T-helper 1 cell treated with Interleukin-12 subunit alpha and Interleukin-12 subunit beta and Interleukin-4 antibody, amounts not matched to agents 30 ng/mL and 1 ng/mL, for 36 hours (primary cell): ENCODE measurements at regions not wholly inside any gene's neighbourhood (a gene's known extent, or its start where the extent isn't known, plus 50 kb on each side); places are given as distances from the start of the nearest gene placed in this dataset.

ENCODE experiments used
- intact Hi-C: fragments of 100-400 bp; cut with micrococcal nuclease; formaldehyde crosslinking; loops from one replicate; pipeline ENCODE4 v1.15.1; 2024

GRCh38 chr4:125682730-125683129, 368.0 kb downstream of the FAT4 start:
- intact Hi-C loops = no loop called here

GRCh38 chr4:125688841-125689240, 374.1 kb downstream of the FAT4 start:
- intact Hi-C loops = no loop called here

- intact Hi-C loops = no loop called here
Observed at GRCh38 chr4:125689805-125690204, 375.1 kb downstream of the FAT4 start.

GRCh38 chr4:125693228-125693627, 378.5 kb downstream of the FAT4 start:
- intact Hi-C loops = no loop called here

- intact Hi-C loops = no loop called here
Observed at GRCh38 chr4:125702406-125702805, 387.7 kb downstream of the FAT4 start.

- intact Hi-C loops = no loop called here
Observed at GRCh38 chr4:125703443-125703842, 388.7 kb downstream of the FAT4 start.

GRCh38 chr4:125704726-125705125, 390.0 kb downstream of the FAT4 start:
- intact Hi-C loops = no loop called here

- intact Hi-C loops = no loop called here
Observed at GRCh38 chr4:125705681-125706080, 390.9 kb downstream of the FAT4 start.

- intact Hi-C loops = no loop called here
Observed at GRCh38 chr4:125707397-125707796, 392.6 kb downstream of the FAT4 start.

GRCh38 chr4:125710766-125711165, 396.0 kb downstream of the FAT4 start:
- intact Hi-C loops = no loop called here

- intact Hi-C loops = no loop called here
Observed at GRCh38 chr4:125714049-125714448, 399.3 kb downstream of the FAT4 start.

- intact Hi-C loops = no loop called here
Observed at GRCh38 chr4:125714845-125715244, 400.1 kb downstream of the FAT4 start.

GRCh38 chr4:125719987-125720386, 405.2 kb downstream of the FAT4 start:
- intact Hi-C loops = no loop called here

GRCh38 chr4:125722009-125722408, 407.3 kb downstream of the FAT4 start:
- intact Hi-C loops = no loop called here

GRCh38 chr4:125725957-125726525, 411.3 kb downstream of the FAT4 start:
- intact Hi-C loops = no loop called here

GRCh38 chr4:125727931-125728330, 413.2 kb downstream of the FAT4 start:
- intact Hi-C loops = no loop called here

- intact Hi-C loops = no loop called here
Observed at GRCh38 chr4:125728568-125728967, 413.8 kb downstream of the FAT4 start.

- intact Hi-C loops = no loop called here
Observed at GRCh38 chr4:125729171-125729570, 414.4 kb downstream of the FAT4 start.

- intact Hi-C loops = no loop called here
Observed at GRCh38 chr4:125732632-125733031, 417.9 kb downstream of the FAT4 start.

- intact Hi-C loops = no loop called here
Observed at GRCh38 chr4:125734504-125734903, 419.7 kb downstream of the FAT4 start.

GRCh38 chr4:125735102-125735501, 420.3 kb downstream of the FAT4 start:
- intact Hi-C loops = no loop called here

GRCh38 chr4:125736057-125736456, 421.3 kb downstream of the FAT4 start:
- intact Hi-C loops = no loop called here

GRCh38 chr4:125739760-125740159, 425.0 kb downstream of the FAT4 start:
- intact Hi-C loops = no loop called here
